Sciatic nerve (tissue), 2 donors: ENCODE measurements at regions not wholly inside any gene's neighbourhood (a gene's known extent, or its start where the extent isn't known, plus 50 kb on each side); places are given as distances from the start of the nearest gene placed in this dataset.
"Not testable (repeated sequence)": the region's sequence is repeated elsewhere in the genome, so short reads cannot be mapped to it uniquely, and the experiment has no call there.

ENCODE experiments used
- ATAC-seq: fragments of 200-7000 bp; cut with Tn5 transposase; one replicate; pipeline ENCODE4 v1.9.1; 2020; ENCODE audit warnings: mild to moderate bottlenecking, moderate library complexity
- DNase-seq: peaks from one replicate; pipeline ENCODE4 v3.0.0-alpha.2; 2020; ENCODE audit warnings: low spot score
- intact Hi-C: fragments of 100-400 bp; cut with DNase I; formaldehyde crosslinking; loops from one replicate; pipeline ENCODE4 v1.14.2; 2022
- donor health status: DM: no; HTN: no; CAD: no.
- donor health status: DM: no; HTN: no; CAD: no.

GRCh38 chr3:182631183-182632076, 161.9 kb upstream of the ATP11B start:
- no peak for DNase-seq
- intact Hi-C loops = no loop called here
- no peak for ATAC-seq

DNA sequence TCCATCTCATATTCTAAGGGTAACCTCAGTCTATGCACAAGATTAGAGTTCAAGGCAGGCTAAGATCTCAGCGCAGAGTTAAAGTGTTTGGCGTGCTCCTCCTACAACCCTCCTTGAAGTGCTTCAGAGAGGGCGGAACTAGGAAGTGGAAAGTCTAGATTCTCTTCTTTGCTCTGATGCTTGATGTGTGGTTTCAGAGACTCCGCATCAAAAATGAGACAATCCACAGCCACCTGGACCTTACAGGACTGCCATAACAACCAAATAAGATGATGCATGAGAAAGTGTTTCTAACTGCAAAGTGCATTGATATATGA, 161.3 kb upstream of the ATP11B start:
- ATAC-seq = no peak
- no peak for DNase-seq

DNA sequence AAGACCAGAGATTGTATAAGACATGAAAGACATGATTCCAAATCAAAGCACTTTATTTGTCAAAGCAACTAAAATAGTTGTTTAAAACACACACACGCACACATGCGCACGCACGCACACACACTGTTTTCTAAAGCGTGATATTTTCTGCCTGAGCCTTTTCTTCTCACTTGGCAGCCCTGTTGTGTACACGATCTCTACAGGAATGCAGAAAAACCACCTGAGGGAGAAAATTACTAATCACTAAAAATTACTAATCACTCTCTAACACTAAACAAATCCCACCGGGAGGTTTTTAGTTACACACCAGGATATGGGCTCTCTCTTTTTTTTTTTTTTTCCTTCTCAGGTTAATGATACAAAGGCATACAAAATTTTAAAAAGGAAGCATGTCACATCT, 160.1 kb upstream of the ATP11B start:
- ATAC-seq (no peak), DNase-seq (no peak)
- intact Hi-C loops = no loop called here

More for the DNA sequence above, 161.3 kb upstream of the ATP11B start:
- intact Hi-C loops = no loop called here

DNA sequence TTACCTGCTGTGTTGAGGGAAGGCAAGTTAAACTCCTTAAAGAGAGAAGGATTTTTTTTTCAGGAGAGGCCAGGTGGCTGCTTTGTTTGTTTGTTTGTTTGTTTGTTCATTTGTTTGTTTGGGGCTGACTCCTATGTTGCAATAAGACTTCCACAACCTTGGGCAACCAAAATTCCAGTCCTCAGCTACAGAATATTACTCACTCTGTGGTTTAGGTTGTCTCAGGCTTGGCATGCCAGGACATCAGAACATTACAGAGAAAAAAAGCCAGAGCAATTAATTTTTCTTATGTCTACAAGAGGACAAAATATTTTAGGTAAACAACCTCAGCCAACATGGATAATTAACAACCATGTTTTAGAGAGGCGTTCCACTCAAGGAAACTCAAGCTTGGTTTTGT, 156.7 kb upstream of the ATP11B start:
- DNase-seq = no peak
- intact Hi-C loops = no loop called here
- no peak for ATAC-seq

- no peak for DNase-seq
- no peak for ATAC-seq
- intact Hi-C loops = no loop called here
These were observed 155.8 kb upstream of the ATP11B start for GRCh38 chr3:182637350-182638110.

- no peak for DNase-seq
- no peak for ATAC-seq
- intact Hi-C loops = no loop called here
These were observed 149.3 kb upstream of the ATP11B start for GRCh38 chr3:182644013-182644412.

DNA sequence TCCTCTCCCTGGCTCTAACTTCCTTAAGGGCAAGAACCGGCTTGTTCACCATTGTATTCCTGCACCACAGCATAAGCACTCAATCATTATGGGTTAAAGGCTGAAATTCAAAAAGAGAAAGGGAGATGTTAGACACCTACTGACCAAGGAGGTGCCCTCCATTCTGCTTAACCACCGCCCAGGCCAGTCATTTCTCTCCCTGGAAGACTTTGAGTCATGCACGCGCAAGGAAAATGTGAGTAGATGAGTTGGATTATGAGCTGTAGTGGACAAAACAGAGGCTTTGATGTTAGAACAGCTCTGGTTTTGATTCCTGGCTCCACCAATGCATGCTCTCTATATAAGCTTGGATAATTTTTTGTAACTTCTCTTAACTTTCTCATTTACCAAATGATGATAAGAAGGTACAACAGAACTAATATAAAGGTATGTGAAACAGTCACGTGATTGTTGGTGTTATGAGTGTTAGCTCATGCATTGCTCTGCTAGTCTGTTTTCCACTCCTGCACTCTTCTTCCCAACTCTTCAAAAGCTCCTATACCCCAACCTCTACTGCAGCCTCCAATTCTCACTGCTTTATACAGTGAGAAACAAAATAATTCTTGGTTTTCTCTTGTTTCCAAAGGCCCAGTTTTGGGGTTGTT, 148.4 kb upstream of the ATP11B start:
- DNase-seq (no peak), ATAC-seq (no peak)
- intact Hi-C loops = no loop called here

GRCh38 chr3:182650568-182651128, 142.7 kb upstream of the ATP11B start:
- intact Hi-C loops = no loop called here
- DNase-seq (no peak), ATAC-seq (no peak)

- no peak for DNase-seq
- no peak for ATAC-seq
- intact Hi-C loops = no loop called here
These were observed 141.8 kb upstream of the ATP11B start for GRCh38 chr3:182651461-182651860.

DNA sequence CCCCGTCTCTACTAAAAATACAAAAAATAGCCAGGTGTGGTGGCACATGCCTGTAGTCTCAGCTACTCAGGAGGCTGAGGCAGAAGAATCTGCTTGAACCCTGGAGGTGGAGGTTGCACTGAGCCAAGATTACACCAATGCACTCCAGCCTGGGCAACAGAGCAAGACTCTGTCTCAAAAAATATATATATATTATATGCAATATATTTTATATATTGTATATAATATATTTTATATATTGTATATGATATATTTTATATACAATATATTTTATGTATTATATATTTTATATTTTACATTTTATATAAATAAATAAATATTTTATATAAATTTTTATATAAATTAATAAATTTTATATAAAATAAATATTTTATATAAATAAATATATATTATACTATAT, 140.2 kb upstream of the ATP11B start:
- DNase-seq = not testable (repeated sequence)

GRCh38 chr3:182668541-182668940, 124.8 kb upstream of the ATP11B start:
- ATAC-seq (no peak), DNase-seq (no peak)
- intact Hi-C loops = no loop called here

More for the DNA sequence above, 140.2 kb upstream of the ATP11B start:
- intact Hi-C loops, ATAC-seq: not testable (repeated sequence)

GRCh38 chr3:182668974-182669373, 124.3 kb upstream of the ATP11B start:
- no peak for ATAC-seq
- no peak for DNase-seq
- intact Hi-C loops = no loop called here

DNA sequence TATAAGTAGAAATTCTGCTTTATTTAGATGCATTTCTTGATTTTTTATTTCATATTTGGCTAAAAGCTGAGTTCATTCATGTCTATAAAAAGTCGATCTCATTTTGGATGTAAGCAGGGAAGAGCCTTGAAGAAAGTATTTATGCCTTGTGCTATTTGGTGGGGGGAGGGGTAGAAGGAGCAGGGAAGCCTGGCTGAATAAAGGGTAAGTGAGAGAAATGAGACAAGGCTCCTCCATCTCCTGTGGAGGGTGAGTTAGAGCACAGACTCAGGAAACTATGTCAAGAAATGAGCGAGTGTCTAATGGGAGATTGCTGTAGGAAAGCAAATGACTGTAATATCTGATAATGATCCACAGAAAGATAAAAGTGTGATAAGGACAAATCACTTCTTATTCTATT, 121.8 kb upstream of the ATP11B start:
- DNase-seq (no peak), ATAC-seq (no peak)
- intact Hi-C loops = no loop called here

DNA sequence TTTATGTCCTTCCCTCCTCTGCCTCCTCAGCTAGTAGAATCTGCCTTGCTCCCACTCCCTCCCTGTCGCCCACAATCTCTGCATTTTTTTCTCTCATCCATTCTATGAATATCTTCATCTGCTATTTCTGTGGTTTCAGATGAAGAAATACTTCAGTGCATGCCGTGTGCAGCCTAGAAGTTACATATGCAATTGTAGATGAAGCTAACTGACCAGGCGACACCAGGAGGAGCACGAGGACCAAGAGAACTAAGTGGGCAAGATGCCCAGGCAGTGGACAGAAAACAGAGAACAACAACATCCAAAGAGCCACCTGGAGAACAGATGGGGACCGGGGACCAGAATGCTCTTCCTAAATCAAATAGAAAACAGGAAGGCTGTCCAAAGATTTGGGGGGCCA, 121.4 kb upstream of the ATP11B start:
- DNase-seq (no peak), ATAC-seq (no peak)
- intact Hi-C loops = no loop called here

DNA sequence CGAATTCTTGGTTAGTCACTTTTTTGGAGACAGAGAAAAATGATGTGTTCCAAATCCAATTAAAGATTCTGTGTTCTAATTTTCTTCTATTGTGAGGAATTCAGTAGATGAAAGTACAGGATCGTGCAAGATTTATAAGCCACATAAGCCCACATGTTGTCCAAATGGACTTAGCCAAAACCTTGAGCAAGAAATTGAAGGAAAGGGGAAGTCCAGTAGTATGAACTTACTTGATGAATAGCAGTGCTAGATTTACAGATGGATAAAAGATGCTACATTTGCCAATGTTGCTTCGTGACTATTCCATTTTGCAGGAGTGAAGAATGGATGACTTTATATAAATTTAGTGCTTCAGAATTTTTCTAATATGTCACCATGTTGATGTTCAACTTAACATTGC, 120.0 kb upstream of the ATP11B start:
- ATAC-seq (no peak), DNase-seq (no peak)
- intact Hi-C loops = no loop called here

- DNase-seq = peak; percentile 75
- ATAC-seq = peak; percentile 75
- intact Hi-C loops = no loop called here
These were observed 110.8 kb upstream of the ATP11B start for GRCh38 chr3:182682263-182683241.

DNA sequence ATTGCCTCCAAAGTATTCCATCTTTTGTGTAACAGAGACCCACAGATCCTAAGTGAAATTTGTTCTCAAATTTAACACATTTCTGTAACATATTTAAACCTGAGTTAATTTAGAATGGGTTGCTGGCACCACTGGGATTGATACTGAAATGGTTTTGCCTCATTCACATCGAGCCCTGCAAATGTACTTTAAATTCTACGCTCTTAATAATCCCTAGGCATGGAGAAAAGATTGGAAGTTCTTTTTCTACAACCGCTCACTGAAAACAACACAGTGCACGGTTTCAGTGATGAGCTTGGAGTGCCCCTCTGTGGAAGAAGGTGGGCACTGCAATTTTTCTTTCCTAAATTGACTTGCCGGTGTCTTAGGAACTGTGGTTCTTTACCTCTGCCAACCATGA, 109.9 kb upstream of the ATP11B start:
- intact Hi-C loops = no loop called here
- peak; percentile 67 for DNase-seq
- ATAC-seq = peak; percentile 90

- DNase-seq (no peak), ATAC-seq (no peak)
- intact Hi-C loops = no loop called here
These were observed 109.4 kb upstream of the ATP11B start for GRCh38 chr3:182683858-182684257.
